ENCODE measurements at regions not wholly inside any gene's neighbourhood (a gene's known extent, or its start where the extent isn't known, plus 50 kb on each side); places are given as distances from the start of the nearest gene placed in this dataset.

DNA sequence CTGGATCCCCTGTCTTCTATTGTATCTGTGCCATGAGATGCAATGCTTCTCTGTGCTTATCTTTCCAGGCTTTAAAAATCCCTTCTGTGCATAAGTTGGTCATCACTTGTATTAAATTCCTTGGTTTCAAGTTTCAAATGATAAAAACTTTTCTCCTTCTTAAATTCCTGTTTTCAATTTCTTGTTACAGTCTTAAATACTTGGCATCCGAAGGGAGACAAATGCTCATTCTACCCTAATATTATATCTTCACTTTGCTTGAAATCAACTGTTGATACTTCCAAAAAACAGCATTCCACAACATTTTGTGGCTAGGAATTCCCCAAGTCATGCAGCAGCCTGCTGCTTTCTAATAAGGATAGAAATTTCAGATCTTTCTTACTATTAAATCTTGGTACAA is 413.2 kb upstream of the ACTBL2 start:
- BruUV-seq (replicated peaks): no TSS peak
- TF ChIP-seq, protein P1, sequence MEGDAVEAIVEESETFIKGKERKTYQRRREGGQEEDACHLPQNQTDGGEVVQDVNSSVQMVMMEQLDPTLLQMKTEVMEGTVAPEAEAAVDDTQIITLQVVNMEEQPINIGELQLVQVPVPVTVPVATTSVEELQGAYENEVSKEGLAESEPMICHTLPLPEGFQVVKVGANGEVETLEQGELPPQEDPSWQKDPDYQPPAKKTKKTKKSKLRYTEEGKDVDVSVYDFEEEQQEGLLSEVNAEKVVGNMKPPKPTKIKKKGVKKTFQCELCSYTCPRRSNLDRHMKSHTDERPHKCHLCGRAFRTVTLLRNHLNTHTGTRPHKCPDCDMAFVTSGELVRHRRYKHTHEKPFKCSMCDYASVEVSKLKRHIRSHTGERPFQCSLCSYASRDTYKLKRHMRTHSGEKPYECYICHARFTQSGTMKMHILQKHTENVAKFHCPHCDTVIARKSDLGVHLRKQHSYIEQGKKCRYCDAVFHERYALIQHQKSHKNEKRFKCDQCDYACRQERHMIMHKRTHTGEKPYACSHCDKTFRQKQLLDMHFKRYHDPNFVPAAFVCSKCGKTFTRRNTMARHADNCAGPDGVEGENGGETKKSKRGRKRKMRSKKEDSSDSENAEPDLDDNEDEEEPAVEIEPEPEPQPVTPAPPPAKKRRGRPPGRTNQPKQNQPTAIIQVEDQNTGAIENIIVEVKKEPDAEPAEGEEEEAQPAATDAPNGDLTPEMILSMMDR (conservative IDR thresholded peaks at IDR 0.05; ENCODE audit: low read depth, low read length): no peak
- no peak for TF ChIP-seq EZH2 (IDR thresholded peaks at IDR 0.05; ENCODE audit: borderline replicate concordance, low read depth, low read length, poor library complexity, severe bottlenecking)
- H3K27me3 ChIP-seq (replicated peaks; ENCODE audit: insufficient read depth, low read depth, low read length, poor library complexity): no peaks in the 10 kb centered on the region
- H3K9me3 ChIP-seq (ENCODE audit: low read depth, low read length, poor library complexity, severe bottlenecking): no peaks in the 10 kb centered on the region
- DNase-seq (ENCODE audit: low spot score): no peak
- ChIA-PET POLR2A (ENCODE audit: low non-redundant PET) (no interaction called here), CTCF (no interaction called here)
- H3K4me1 ChIP-seq (ENCODE audit: insufficient read depth, low read length, poor library complexity, severe bottlenecking): no peaks in the 10 kb centered on the region
- intact Hi-C loops (cut with micrococcal nuclease; ENCODE audit: unreplicated experiment): no loop called here
- H3K36me3 ChIP-seq (ENCODE audit: insufficient read depth, low read length, poor library complexity, severe bottlenecking): no peaks in the 10 kb centered on the region
- H3K27ac ChIP-seq (ENCODE audit: low read depth, low read length, poor library complexity, severe bottlenecking): no peak overlapping the region
- H3K4me3 ChIP-seq (ENCODE audit: low read depth, low read length, poor library complexity, severe bottlenecking): no peak overlapping the region

GRCh38 chr5:57893926-57894325 is 411.3 kb upstream of the ACTBL2 start:
- DNase-seq (ENCODE audit: low spot score): no peak

GRCh38 chr5:57891443-57891842 is 408.8 kb upstream of the ACTBL2 start:
- TF ChIP-seq, protein P1 (conservative IDR thresholded peaks at IDR 0.05; ENCODE audit: low read depth, low read length): no peak
- no peak for TF ChIP-seq EZH2 (IDR thresholded peaks at IDR 0.05; ENCODE audit: borderline replicate concordance, low read depth, low read length, poor library complexity, severe bottlenecking)
- POLR2A ChIA-PET (ENCODE audit: low non-redundant PET): no interaction called here
- intact Hi-C loops (cut with micrococcal nuclease; ENCODE audit: unreplicated experiment): no loop called here
- DNase-seq (ENCODE audit: low spot score): no peak
- BruUV-seq (replicated peaks): no TSS peak
- H3K9me3 ChIP-seq (ENCODE audit: low read depth, low read length, poor library complexity, severe bottlenecking): no peaks in the 10 kb centered on the region
- no peaks in the 10 kb centered on the region for H3K27me3 ChIP-seq (replicated peaks; ENCODE audit: insufficient read depth, low read depth, low read length, poor library complexity)
- H3K4me1 ChIP-seq (ENCODE audit: insufficient read depth, low read length, poor library complexity, severe bottlenecking): no peaks in the 10 kb centered on the region
- CTCF ChIA-PET: no interaction called here
- H3K4me3 ChIP-seq (ENCODE audit: low read depth, low read length, poor library complexity, severe bottlenecking): no peak overlapping the region
- no peak overlapping the region for H3K27ac ChIP-seq (ENCODE audit: low read depth, low read length, poor library complexity, severe bottlenecking)
- H3K36me3 ChIP-seq (ENCODE audit: insufficient read depth, low read length, poor library complexity, severe bottlenecking): no peaks in the 10 kb centered on the region

More at GRCh38 chr5:57893926-57894325, 411.3 kb upstream of the ACTBL2 start:
- H3K27me3 ChIP-seq (replicated peaks; ENCODE audit: insufficient read depth, low read depth, low read length, poor library complexity): no peaks in the 10 kb centered on the region
- no peaks in the 10 kb centered on the region for H3K36me3 ChIP-seq (ENCODE audit: insufficient read depth, low read length, poor library complexity, severe bottlenecking)
- H3K27ac ChIP-seq (ENCODE audit: low read depth, low read length, poor library complexity, severe bottlenecking): no peak overlapping the region
- BruUV-seq (replicated peaks): no TSS peak
- POLR2A ChIA-PET (ENCODE audit: low non-redundant PET): no interaction called here
- no peak overlapping the region for H3K4me3 ChIP-seq (ENCODE audit: low read depth, low read length, poor library complexity, severe bottlenecking)
- CTCF ChIA-PET: no interaction called here
- H3K9me3 ChIP-seq (ENCODE audit: low read depth, low read length, poor library complexity, severe bottlenecking): no peaks in the 10 kb centered on the region
- intact Hi-C loops (cut with micrococcal nuclease; ENCODE audit: unreplicated experiment): no loop called here
- H3K4me1 ChIP-seq (ENCODE audit: insufficient read depth, low read length, poor library complexity, severe bottlenecking): no peaks in the 10 kb centered on the region
- TF ChIP-seq EZH2 (IDR thresholded peaks at IDR 0.05; ENCODE audit: borderline replicate concordance, low read depth, low read length, poor library complexity, severe bottlenecking): no peak
- TF ChIP-seq, protein P1 (conservative IDR thresholded peaks at IDR 0.05; ENCODE audit: low read depth, low read length): no peak
